Smooth muscle cell (in vitro differentiated cells): ENCODE measurements at regions not wholly inside any gene's neighbourhood (a gene's known extent, or its start where the extent isn't known, plus 50 kb on each side); places are given as distances from the start of the nearest gene placed in this dataset.

Experiments used
- DNase-seq: peaks from one replicate; lab custom pipeline; 2025; ENCODE audit not compliant: unreplicated experiment; lab: John Stamatoyannopoulos, UW
- H2AFZ ChIP-seq: fragments of 200-600 bp; sonication (generic); 2 replicates; pipeline ENCODE4 v1.6.0; 2016; ENCODE audit warnings: antibody characterized with exemption, low read depth, mild to moderate bottlenecking
- H3F3A ChIP-seq: fragments of 200-600 bp; sonication (generic); 2 replicates; pipeline ENCODE4 v1.6.0; 2017; ENCODE audit warnings: antibody characterized with exemption, low read depth
- H3K27ac ChIP-seq: fragments of 200-600 bp; sonication (generic); 2 replicates; pipeline ENCODE4 v1.5.1; 2016; ENCODE audit warnings: low read depth, mild to moderate bottlenecking
- H3K27me3 ChIP-seq: fragments of 200-600 bp; sonication (generic); 2 replicates; pipeline ENCODE4 v1.6.1; 2016; ENCODE audit warnings: low read depth, mild to moderate bottlenecking
- H3K36me3 ChIP-seq: fragments of 200-600 bp; sonication (generic); 2 replicates; pipeline ENCODE4 v1.5.1; 2016; ENCODE audit warnings: low read depth
- H3K4me1 ChIP-seq: fragments of 200-600 bp; sonication (generic); 2 replicates; pipeline ENCODE4 v1.5.1; 2016; ENCODE audit warnings: low read depth
- H3K4me2 ChIP-seq: fragments of 200-600 bp; sonication (generic); 2 replicates; pipeline ENCODE4 v1.6.0; 2016; ENCODE audit warnings: mild to moderate bottlenecking
- H3K4me3 ChIP-seq: fragments of 200-600 bp; sonication (generic); 2 replicates; pipeline ENCODE4 v1.5.1; 2016; ENCODE audit warnings: mild to moderate bottlenecking
- H3K79me2 ChIP-seq: fragments of 200-600 bp; sonication (generic); 2 replicates; pipeline ENCODE4 v1.6.0; 2016; ENCODE audit warnings: low read depth, mild to moderate bottlenecking
- H3K9ac ChIP-seq: fragments of 200-600 bp; sonication (generic); 2 replicates; pipeline ENCODE4 v1.6.0; 2016; ENCODE audit warnings: low read depth
- H3K9me3 ChIP-seq: fragments of 200-600 bp; sonication (generic); replicated peaks from 2 replicates; pipeline ENCODE4 v1.5.1; 2016; ENCODE audit warnings: low read depth
- H4K20me1 ChIP-seq: fragments of 200-600 bp; sonication (generic); 2 replicates; pipeline ENCODE4 v1.6.0; 2016; ENCODE audit warnings: low read depth
- CTCF ChIP-seq: fragments of 200-600 bp; sonication (generic); IDR thresholded peaks from 2 replicates; pipeline ENCODE4 v1.5.1; 2017; ENCODE audit warnings: borderline replicate concordance, mild to moderate bottlenecking, antibody characterized with exemption; ENCODE audit not compliant: insufficient read depth, poor library complexity, severe bottlenecking
- WGBS: methylation state at CpG from one replicate; pipeline ENCODE4 v1.1.7; 2016; ENCODE audit warnings: low lambda C conversion rate; 5-methylcytosine and 5-hydroxymethylcytosine counted together

GRCh38 chr2:176542476-176542875 is 273.2 kb downstream of the MTX2 start:
- H3K36me3 ChIP-seq: no peaks in the 10 kb centered on the region
- no peaks in the 10 kb centered on the region for H4K20me1 ChIP-seq
- H3K4me3 ChIP-seq: no peak overlapping the region
- peaks cover 18% of the 10 kb centered on the region for H3K27me3 ChIP-seq
- no peaks in the 10 kb centered on the region for H3F3A ChIP-seq
- DNase-seq: no peak
- no peak overlapping the region for H3K9ac ChIP-seq
- H3K4me1 ChIP-seq: no peaks in the 10 kb centered on the region
- H3K9me3 ChIP-seq: no peaks in the 10 kb centered on the region
- WGBS: 71% methylated on average over 1 of the region's 1 CpG
- H3K27ac ChIP-seq: no peak overlapping the region
- H3K79me2 ChIP-seq: no peaks in the 10 kb centered on the region
- H2AFZ ChIP-seq: no peak overlapping the region
- H3K4me2 ChIP-seq: no peak overlapping the region
- no peak for TF ChIP-seq CTCF

GRCh38 chr2:176544557-176544956 is 275.3 kb downstream of the MTX2 start:
- no peak for TF ChIP-seq CTCF

GRCh38 chr2:176544991-176545956 is 276.0 kb downstream of the MTX2 start:
- Histone ChIP-seq H3F3A (no peaks in the 10 kb centered on the region), H3K4me2 (no peak overlapping the region)
- WGBS: 73% methylated on average over 4 of the region's 4 CpGs

More at GRCh38 chr2:176544557-176544956, 275.3 kb downstream of the MTX2 start:
- Histone ChIP-seq H3K36me3 (no peaks in the 10 kb centered on the region), H3K79me2 (no peaks in the 10 kb centered on the region), H3K4me2 (no peak overlapping the region), H3K9ac (no peak overlapping the region), H3K4me3 (no peak overlapping the region), H3K27me3 (peaks cover 25% of the 10 kb centered on the region), H4K20me1 (no peaks in the 10 kb centered on the region), H3K9me3 (no peaks in the 10 kb centered on the region), H3F3A (no peaks in the 10 kb centered on the region), H3K27ac (no peak overlapping the region), H3K4me1 (no peaks in the 10 kb centered on the region), H2AFZ (no peak overlapping the region)
- DNase-seq: no peak
- WGBS: 86% methylated on average over 4 of the region's 4 CpGs

More at GRCh38 chr2:176544991-176545956, 276.0 kb downstream of the MTX2 start:
- Histone ChIP-seq H2AFZ (no peak overlapping the region), H3K27me3 (peaks cover 28% of the 10 kb centered on the region), H3K9ac (no peak overlapping the region), H3K79me2 (no peaks in the 10 kb centered on the region), H3K4me1 (no peaks in the 10 kb centered on the region), H3K27ac (no peak overlapping the region), H4K20me1 (no peaks in the 10 kb centered on the region), H3K36me3 (no peaks in the 10 kb centered on the region), H3K4me3 (no peak overlapping the region), H3K9me3 (no peaks in the 10 kb centered on the region)
- DNase-seq: no peak
- TF ChIP-seq CTCF: no peak
